ENCODE measurements at regions not wholly inside any gene's neighbourhood (a gene's known extent, or its start where the extent isn't known, plus 50 kb on each side); places are given as distances from the start of the nearest gene placed in this dataset.

GRCh38 chr2:150742094-150742493, 254.6 kb upstream of the RND3 start:
- no peak for TF ChIP-seq CTCF (conservative IDR thresholded peaks at IDR 0.05; ENCODE audit: low read length)
- DNase-seq (ENCODE audit: low read depth): no peak
- no peak overlapping the region for H3K4me3 ChIP-seq (ENCODE audit: low read length)

GRCh38 chr2:150735894-150736498, 248.5 kb upstream of the RND3 start:
- no peak overlapping the region for H3K4me3 ChIP-seq (ENCODE audit: low read length)
- TF ChIP-seq CTCF (conservative IDR thresholded peaks at IDR 0.05; ENCODE audit: low read length): no peak
- no peak for DNase-seq (ENCODE audit: low read depth)

- H3K4me3 ChIP-seq (ENCODE audit: low read length): no peak overlapping the region
- no peak for TF ChIP-seq CTCF (conservative IDR thresholded peaks at IDR 0.05; ENCODE audit: low read length)
- no peak for DNase-seq (ENCODE audit: low read depth)
Observed at GRCh38 chr2:150733051-150733618, 245.7 kb upstream of the RND3 start.

DNA sequence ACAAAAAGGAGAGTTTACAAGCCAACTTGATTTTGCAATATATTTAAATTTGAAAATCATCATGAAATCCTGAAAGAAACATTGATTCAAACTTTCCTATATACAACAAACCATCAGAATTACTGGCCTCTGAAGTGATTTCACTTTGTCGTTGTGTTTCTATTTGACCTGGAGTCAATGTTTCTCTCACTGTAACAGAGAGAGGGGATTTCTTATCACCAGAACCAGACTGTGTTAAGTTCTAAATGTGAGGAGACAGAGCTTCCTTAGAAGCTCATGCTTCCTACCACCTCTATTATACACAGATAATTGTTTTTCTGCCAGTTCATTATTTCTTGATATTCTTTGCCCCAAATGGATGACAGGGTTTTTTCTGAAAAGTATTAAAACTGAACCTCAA, 245.0 kb upstream of the RND3 start:
- TF ChIP-seq CTCF (conservative IDR thresholded peaks at IDR 0.05; ENCODE audit: low read length): no peak
- H3K4me3 ChIP-seq (ENCODE audit: low read length): no peak overlapping the region
- no peak for DNase-seq (ENCODE audit: low read depth)

- H3K4me3 ChIP-seq (ENCODE audit: low read length): no peak overlapping the region
- peak; percentile 50 for DNase-seq (ENCODE audit: low read depth)
Observed at GRCh38 chr2:150732064-150732463, 244.6 kb upstream of the RND3 start.

GRCh38 chr2:150729495-150729955, 242.1 kb upstream of the RND3 start:
- no peak overlapping the region for H3K4me3 ChIP-seq (ENCODE audit: low read length)
- TF ChIP-seq CTCF (conservative IDR thresholded peaks at IDR 0.05; ENCODE audit: low read length): no peak
- no peak for DNase-seq (ENCODE audit: low read depth)

More at GRCh38 chr2:150732064-150732463, 244.6 kb upstream of the RND3 start:
- no peak for TF ChIP-seq CTCF (conservative IDR thresholded peaks at IDR 0.05; ENCODE audit: low read length)

DNA sequence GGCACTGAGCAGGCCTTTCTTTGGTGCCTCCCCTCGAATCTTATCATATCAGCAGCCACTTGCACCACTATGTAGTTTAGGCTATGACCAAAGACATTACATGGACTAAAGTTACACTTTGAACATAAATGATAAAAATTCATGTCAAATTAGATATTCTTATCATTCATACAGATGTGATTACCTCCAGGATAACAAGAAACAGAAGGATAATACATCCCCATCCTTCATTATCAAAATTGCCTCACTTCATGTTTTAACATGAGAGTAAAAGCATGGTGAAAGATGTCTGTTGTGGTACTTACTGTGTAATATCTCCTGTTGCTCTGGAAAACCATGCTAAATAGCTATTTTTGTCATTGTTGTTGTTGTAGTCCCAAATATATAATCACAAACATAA, 230.8 kb upstream of the RND3 start:
- no peak for TF ChIP-seq CTCF (conservative IDR thresholded peaks at IDR 0.05; ENCODE audit: low read length)
- H3K4me3 ChIP-seq (ENCODE audit: low read length): no peak overlapping the region
- DNase-seq (ENCODE audit: low read depth): no peak

Measured in AG10803 (cell line).